Muscle of leg (tissue), 3 donors: ENCODE measurements at regions not wholly inside any gene's neighbourhood (a gene's known extent, or its start where the extent isn't known, plus 50 kb on each side); places are given as distances from the start of the nearest gene placed in this dataset.

ENCODE experiments used
- DNase-seq: peaks from one replicate; pipeline ENCODE4 v3.0.0; 2013
- H3K27ac ChIP-seq: one replicate; pipeline ENCODE4 v1.5.1; 2013; ENCODE audit warnings: mild to moderate bottlenecking, low read length, control low read depth
- H3K27me3 ChIP-seq: one replicate; pipeline ENCODE4 v1.6.1; 2013; ENCODE audit warnings: low read length; ENCODE audit not compliant: control insufficient read depth, insufficient read depth
- H3K36me3 ChIP-seq: one replicate; pipeline ENCODE4 v1.6.1; 2013; ENCODE audit warnings: low read length; ENCODE audit not compliant: control insufficient read depth, insufficient read depth
- H3K4me1 ChIP-seq: one replicate; pipeline ENCODE4 v1.6.1; 2013; ENCODE audit warnings: low read length; ENCODE audit not compliant: control insufficient read depth, insufficient read depth
- H3K4me3 ChIP-seq: one replicate; pipeline ENCODE4 v1.5.1; 2013; ENCODE audit warnings: low read length, control low read depth
- H3K9me3 ChIP-seq: replicated peaks from 2 replicates; pipeline ENCODE4 v1.6.1; 2013; ENCODE audit warnings: low read depth, low read length; ENCODE audit not compliant: control insufficient read depth
- WGBS: methylation state at CpG from one replicate; pipeline ENCODE4 v1.1.5; 2013; ENCODE audit warnings: missing lambda C conversion rate; ENCODE audit not compliant: insufficient coverage; 5-methylcytosine and 5-hydroxymethylcytosine counted together

DNA sequence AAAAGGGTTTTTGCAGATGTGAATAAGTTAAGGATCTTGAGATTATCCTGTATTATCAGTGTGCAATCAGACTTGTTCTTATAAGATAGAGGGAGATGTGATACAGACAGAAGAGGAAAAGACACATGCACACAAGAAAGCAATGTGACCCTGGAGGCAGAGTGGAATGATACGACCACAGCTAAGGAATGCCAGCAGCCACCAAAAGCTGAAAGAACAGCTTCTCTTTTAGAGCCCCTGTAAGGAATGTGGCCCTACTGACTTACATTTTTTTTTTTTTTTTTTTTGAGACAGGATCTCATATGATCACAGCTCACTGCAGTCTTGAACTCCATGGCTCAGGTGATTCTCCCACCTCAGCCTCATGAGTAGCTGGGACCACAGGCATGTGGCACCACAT lies 62.3 kb upstream of the CNTNAP4 start:
- 60% methylated on average over 1 of the region's 1 CpG for WGBS
- no peaks in the 10 kb centered on the region for H3K36me3 ChIP-seq
- no peak overlapping the region for H3K27ac ChIP-seq
- no peak overlapping the region for H3K4me3 ChIP-seq
- no peaks in the 10 kb centered on the region for H3K4me1 ChIP-seq
- peaks cover 3% of the 10 kb centered on the region for H3K9me3 ChIP-seq
- no peaks in the 10 kb centered on the region for H3K27me3 ChIP-seq
- no peak for DNase-seq

DNA sequence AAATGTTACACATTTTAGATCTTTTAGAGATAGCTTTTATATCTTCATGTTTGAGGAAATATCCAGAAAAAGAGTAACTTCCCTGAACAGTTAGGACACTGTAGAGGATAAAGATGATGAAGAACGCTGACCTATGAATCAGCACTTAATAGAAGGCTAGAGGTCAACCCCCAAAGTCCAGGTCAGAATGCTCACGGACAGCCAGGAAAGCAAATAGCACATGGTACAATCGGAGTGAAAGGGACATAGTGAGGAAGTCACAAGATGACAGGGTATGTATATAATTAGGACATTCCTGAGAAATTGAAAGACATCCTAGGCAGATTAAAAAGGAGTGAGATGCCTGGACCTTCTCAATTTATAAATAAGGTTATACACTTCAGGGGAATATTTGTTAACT lies 55.1 kb upstream of the CNTNAP4 start:
- H3K9me3 ChIP-seq = no peaks in the 10 kb centered on the region
- H3K4me3 ChIP-seq = no peak overlapping the region
- no peak overlapping the region for H3K27ac ChIP-seq
- 26% methylated on average over 3 of the region's 3 CpGs for WGBS
- H3K4me1 ChIP-seq = no peaks in the 10 kb centered on the region
- DNase-seq = no peak
- no peaks in the 10 kb centered on the region for H3K27me3 ChIP-seq
- no peaks in the 10 kb centered on the region for H3K36me3 ChIP-seq

GRCh38 chr16:76222853-76223252 lies 54.3 kb upstream of the CNTNAP4 start:
- no peaks in the 10 kb centered on the region for H3K27me3 ChIP-seq
- WGBS = 60% methylated on average over 1 of the region's 2 CpGs
- H3K36me3 ChIP-seq = no peaks in the 10 kb centered on the region
- no peaks in the 10 kb centered on the region for H3K9me3 ChIP-seq
- no peak overlapping the region for H3K4me3 ChIP-seq
- H3K4me1 ChIP-seq = no peaks in the 10 kb centered on the region
- DNase-seq = no peak
- no peak overlapping the region for H3K27ac ChIP-seq

DNA sequence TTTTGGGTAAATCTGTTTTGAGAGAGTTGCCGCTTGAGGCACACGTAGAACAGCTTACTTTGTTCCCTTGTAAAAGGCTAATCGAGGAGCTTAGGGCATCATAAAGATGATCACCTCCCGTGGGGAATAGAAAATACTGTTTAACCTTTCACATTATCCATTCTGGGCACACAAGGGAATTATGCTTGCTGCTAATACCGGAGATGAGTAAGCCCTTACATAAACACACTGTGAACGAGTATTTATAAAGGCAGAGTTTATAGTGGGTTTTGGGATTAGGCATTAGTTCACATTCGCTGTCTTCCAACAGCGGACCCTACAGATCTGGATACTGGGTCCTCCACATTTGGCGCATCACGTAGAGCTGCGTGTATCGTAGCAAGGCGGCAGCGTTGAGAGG lies 51.2 kb upstream of the CNTNAP4 start:
- Histone ChIP-seq H3K36me3 (no peaks in the 10 kb centered on the region), H3K27ac (no peak overlapping the region), H3K4me1 (no peaks in the 10 kb centered on the region), H3K9me3 (no peaks in the 10 kb centered on the region), H3K4me3 (no peak overlapping the region), H3K27me3 (no peaks in the 10 kb centered on the region)
- DNase-seq = no peak
- 59% methylated on average over 8 of the region's 14 CpGs for WGBS

- H3K27ac ChIP-seq = no peak overlapping the region
- no peaks in the 10 kb centered on the region for H3K9me3 ChIP-seq
- no peak overlapping the region for H3K4me3 ChIP-seq
- H3K27me3 ChIP-seq = no peaks in the 10 kb centered on the region
- H3K36me3 ChIP-seq = no peaks in the 10 kb centered on the region
- DNase-seq = no peak
- H3K4me1 ChIP-seq = no peaks in the 10 kb centered on the region
- WGBS = no CpG with 5 or more reads among the region's 3 CpGs
These were observed 50.7 kb upstream of the CNTNAP4 start for GRCh38 chr16:76226481-76226880.
